Psoas muscle (tissue), 7 donors: ENCODE measurements at regions not wholly inside any gene's neighbourhood (a gene's known extent, or its start where the extent isn't known, plus 50 kb on each side); places are given as distances from the start of the nearest gene placed in this dataset.

ENCODE experiments used
- ATAC-seq, 4 donors: fragments of 200-7000 bp; cut with Tn5 transposase; one replicate each; pipeline ENCODE4 v1.9.1; 2020; ENCODE audit warnings: moderate library complexity in 3 of 4, mild to moderate bottlenecking in 2 of 4
- DNase-seq, 2 donors: peaks; one replicate each; pipeline ENCODE4 v3.0.0-alpha.2; 2020
- H3K27ac ChIP-seq: fragments of 200-600 bp; one replicate; pipeline ENCODE4 v1.8.0; 2022
- H3K27me3 ChIP-seq, 3 donors: fragments of 200-600 bp in 1 of 3; one replicate each; pipeline versions ENCODE4 v1.6.1 to v1.8.0; 2013 to 2022; ENCODE audit warnings: low read length in 2 of 3, mild to moderate bottlenecking in 2 of 3, moderate library complexity in 1 of 3; ENCODE audit not compliant: insufficient read depth in 3 of 3
- H3K36me3 ChIP-seq, 2 donors: fragments of 200-600 bp in 1 of 2; one replicate each; pipeline versions ENCODE4 v1.6.1 to v1.8.0; 2013 to 2022; ENCODE audit warnings: low read depth in 1 of 2, mild to moderate bottlenecking in 1 of 2, moderate library complexity in 1 of 2; ENCODE audit not compliant: insufficient read depth in 1 of 2
- H3K4me1 ChIP-seq: fragments of 200-600 bp; one replicate; pipeline ENCODE4 v1.8.0; 2022
- H3K4me3 ChIP-seq: fragments of 200-600 bp; one replicate; pipeline ENCODE4 v1.8.0; 2022; ENCODE audit warnings: mild to moderate bottlenecking
- H3K9me3 ChIP-seq: fragments of 200-600 bp; one replicate; pipeline ENCODE4 v1.8.0; 2022
- WGBS, 3 donors: extraction: QIAGEN DNeasy Blood & Tissue Kit; methylation state at CpG; one replicate each; pipeline versions ENCODE4 v1.1.6 to v1.1.7; 2013; 5-methylcytosine and 5-hydroxymethylcytosine counted together
- intact Hi-C, 2 donors: fragments of 100-400 bp; cut with DNase I; formaldehyde crosslinking; loops; one replicate each; pipeline versions ENCODE4 v1.11.0 to v1.14.2; 2022
- TF ChIP-seq, protein P1 (sequence below): fragments of 200-600 bp; IDR thresholded peaks from one replicate; pipeline ENCODE4 v1.8.0; 2022; ENCODE audit warnings: antibody characterized with exemption
- donor health status: healthy with polysubstance abuse.
- donor health status: DM: no; HTN: no; CAD: no; lungs with moderate emphysema.
- donor health status: Bipolar disorder and iron deficiency.
- donor health status: healthy.
- donor health status: DM: yes; HTN: yes; CAD: no.
- donor health status: DM: no; HTN: no; CAD: no.
- donor health status: DM: yes; HTN: yes; CAD: no.

DNA sequence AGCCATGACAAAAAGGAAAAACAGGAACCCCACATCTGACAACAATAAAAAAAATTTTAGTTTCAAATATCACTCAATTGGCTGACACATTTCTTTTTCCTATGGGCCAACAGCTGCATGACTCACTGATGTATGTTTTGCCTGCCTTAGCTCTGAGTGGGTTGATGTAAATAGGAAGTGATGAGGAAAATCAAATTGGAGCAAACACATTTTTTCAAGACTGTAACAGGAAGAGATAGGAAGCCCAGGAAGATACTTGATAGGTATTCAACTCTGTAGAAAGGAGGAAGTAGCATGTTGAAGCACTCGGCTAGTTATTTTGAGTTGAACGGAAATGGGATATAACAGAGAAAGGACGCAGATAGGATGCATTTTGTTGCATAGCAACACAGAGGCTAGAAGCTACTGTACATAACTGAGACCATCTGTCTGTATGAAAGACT lies 168.0 kb upstream of the NR5A2 start:
- ATAC-seq = no peak

DNA sequence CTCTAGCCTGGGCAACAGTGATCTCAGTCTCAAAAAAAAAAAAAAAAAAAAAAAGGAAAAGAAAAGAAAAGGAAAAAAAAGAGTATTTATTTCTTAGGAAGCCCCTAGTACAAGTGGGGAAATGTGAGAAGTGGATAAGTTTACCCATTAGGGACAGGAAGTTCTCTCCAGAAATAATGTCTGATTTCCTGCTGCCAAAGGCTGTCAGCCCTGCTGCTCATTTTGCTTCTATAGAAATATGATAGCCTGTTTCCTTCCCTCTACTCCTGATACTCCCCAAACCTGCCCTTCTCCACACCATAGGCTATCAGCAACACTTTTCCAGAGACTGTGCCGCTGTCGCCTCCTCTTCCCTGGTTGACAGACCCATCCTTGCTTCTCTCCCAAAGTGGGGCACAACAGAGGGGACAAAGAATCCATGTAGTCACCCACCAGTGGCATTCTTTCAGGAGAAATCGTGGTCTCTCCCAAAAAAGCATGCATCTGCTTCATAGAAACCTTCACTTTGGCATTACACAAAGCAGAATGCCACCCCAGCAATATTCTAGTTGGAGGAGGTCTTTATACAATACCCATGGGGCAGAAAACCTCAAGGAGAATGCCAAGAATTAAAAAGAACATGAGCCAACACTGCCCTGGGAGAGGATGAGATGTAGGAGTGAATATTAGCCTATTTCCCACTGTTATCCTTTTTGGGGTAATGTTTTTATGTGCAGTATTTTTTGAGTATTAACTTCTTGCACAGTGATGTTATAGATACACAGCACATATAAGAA lies 166.3 kb upstream of the NR5A2 start:
- intact Hi-C loops = no loop called here
- whole genome bisulfite sequencing, 3 donors = 67 to 72% (median 71%) methylated on average over 3 of the region's 3 CpGs
- H3K36me3 ChIP-seq = no peaks in the 10 kb centered on the region
- no peaks in the 10 kb centered on the region for H3K9me3 ChIP-seq
- H3K4me3 ChIP-seq = no peak overlapping the region
- TF ChIP-seq, protein P1, sequence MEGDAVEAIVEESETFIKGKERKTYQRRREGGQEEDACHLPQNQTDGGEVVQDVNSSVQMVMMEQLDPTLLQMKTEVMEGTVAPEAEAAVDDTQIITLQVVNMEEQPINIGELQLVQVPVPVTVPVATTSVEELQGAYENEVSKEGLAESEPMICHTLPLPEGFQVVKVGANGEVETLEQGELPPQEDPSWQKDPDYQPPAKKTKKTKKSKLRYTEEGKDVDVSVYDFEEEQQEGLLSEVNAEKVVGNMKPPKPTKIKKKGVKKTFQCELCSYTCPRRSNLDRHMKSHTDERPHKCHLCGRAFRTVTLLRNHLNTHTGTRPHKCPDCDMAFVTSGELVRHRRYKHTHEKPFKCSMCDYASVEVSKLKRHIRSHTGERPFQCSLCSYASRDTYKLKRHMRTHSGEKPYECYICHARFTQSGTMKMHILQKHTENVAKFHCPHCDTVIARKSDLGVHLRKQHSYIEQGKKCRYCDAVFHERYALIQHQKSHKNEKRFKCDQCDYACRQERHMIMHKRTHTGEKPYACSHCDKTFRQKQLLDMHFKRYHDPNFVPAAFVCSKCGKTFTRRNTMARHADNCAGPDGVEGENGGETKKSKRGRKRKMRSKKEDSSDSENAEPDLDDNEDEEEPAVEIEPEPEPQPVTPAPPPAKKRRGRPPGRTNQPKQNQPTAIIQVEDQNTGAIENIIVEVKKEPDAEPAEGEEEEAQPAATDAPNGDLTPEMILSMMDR = no peak
- ATAC-seq (no peak), DNase-seq (no peak)
- no peaks in the 10 kb centered on the region for H3K27me3 ChIP-seq
- H3K4me1 ChIP-seq = no peaks in the 10 kb centered on the region
- no peak overlapping the region for H3K27ac ChIP-seq

More for the DNA sequence above, 168.0 kb upstream of the NR5A2 start:
- no peaks in the 10 kb centered on the region for H3K4me1 ChIP-seq
- H3K27ac ChIP-seq = no peak overlapping the region
- H3K36me3 ChIP-seq = no peaks in the 10 kb centered on the region
- H3K27me3 ChIP-seq = peaks cover 0 to 4% (median 0%) of the 10 kb centered on the region in 3 donors
- no peak for DNase-seq
- no peaks in the 10 kb centered on the region for H3K9me3 ChIP-seq
- no peak overlapping the region for H3K4me3 ChIP-seq
- intact Hi-C loops = no loop called here
- TF ChIP-seq, protein P1 = no peak
- WGBS, 3 donors = 20 to 36% (median 22%) methylated on average over 3 of the region's 3 CpGs

GRCh38 chr1:199862047-199862446 lies 165.5 kb upstream of the NR5A2 start:
- Histone ChIP-seq H3K27me3 (no peaks in the 10 kb centered on the region), H3K9me3 (no peaks in the 10 kb centered on the region), H3K4me3 (no peak overlapping the region), H3K27ac (no peak overlapping the region), H3K36me3 (no peaks in the 10 kb centered on the region), H3K4me1 (no peaks in the 10 kb centered on the region)
- DNase-seq (no peak), ATAC-seq (no peak)
- 70 to 83% (median 81%) methylated on average over 2 of the region's 2 CpGs for WGBS, 3 donors
- TF ChIP-seq, protein P1 = no peak
- intact Hi-C loops = no loop called here

DNA sequence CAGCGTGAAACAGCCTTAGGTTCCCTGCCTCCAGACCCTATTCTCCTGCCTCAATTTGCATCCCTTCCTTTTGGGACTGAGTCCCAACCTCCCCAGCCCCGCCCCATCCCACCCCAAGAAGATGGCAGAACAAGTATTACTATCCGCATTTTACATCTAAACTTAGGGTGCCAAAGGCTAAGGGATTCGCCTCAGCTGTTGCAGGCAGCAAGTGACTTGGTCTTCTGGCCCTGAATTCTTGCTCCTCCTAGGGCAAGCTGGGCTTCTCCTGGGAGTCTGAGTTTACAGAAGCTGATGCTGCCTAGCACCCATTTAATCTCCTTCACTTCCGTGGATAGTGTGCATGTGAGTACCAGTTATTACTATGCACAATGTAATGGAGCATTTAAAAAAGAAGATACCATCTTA lies 161.3 kb upstream of the NR5A2 start:
- no peaks in the 10 kb centered on the region for H3K9me3 ChIP-seq
- H3K4me1 ChIP-seq = no peaks in the 10 kb centered on the region
- no peak overlapping the region for H3K27ac ChIP-seq
- DNase-seq = no peak
- no peaks in the 10 kb centered on the region for H3K27me3 ChIP-seq
- H3K4me3 ChIP-seq = no peak overlapping the region
- intact Hi-C loops = no loop called here
- H3K36me3 ChIP-seq = no peaks in the 10 kb centered on the region
- TF ChIP-seq, protein P1 = no peak
- 51 to 56% (median 54%) methylated on average over 5 of the region's 5 CpGs for WGBS, 3 donors
- ATAC-seq = no peak

DNA sequence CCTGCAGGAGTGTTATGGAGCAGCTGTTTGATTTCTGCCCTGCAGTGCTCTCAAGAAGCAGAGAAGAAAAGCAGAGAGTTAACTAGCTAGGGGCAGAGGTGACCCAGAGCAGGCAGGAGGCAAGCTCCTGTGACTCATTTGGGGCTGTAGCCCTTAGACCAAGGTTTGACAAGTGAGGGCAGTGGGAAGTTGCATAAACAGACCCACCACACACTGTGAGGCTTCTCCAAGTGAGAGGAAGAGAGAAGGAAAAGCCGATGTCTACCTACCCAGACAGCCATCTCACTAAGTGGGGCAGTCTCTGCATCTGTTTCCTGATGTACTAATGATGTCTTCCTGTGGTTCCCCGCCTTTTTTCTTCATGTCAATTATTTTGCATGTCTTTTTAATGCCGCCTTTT lies 159.9 kb upstream of the NR5A2 start:
- Histone ChIP-seq H3K27ac (no peak overlapping the region), H3K9me3 (no peaks in the 10 kb centered on the region), H3K4me3 (no peak overlapping the region), H3K27me3 (peaks cover 0 to under 1% (median 0%) of the 10 kb centered on the region in 3 donors), H3K4me1 (no peaks in the 10 kb centered on the region), H3K36me3 (no peaks in the 10 kb centered on the region)
- WGBS, 3 donors = 67 to 72% (median 68%) methylated on average over 3 of the region's 3 CpGs
- intact Hi-C loops = no loop called here
- TF ChIP-seq, protein P1 = no peak
- ATAC-seq (no peak), DNase-seq (no peak)
